GM08714 (cell line): ENCODE measurements at regions not wholly inside any gene's neighbourhood (a gene's known extent, or its start where the extent isn't known, plus 50 kb on each side); places are given as distances from the start of the nearest gene placed in this dataset.

Source experiments
- H3K4me3 ChIP-seq: fragments of 200-500 bp; sonication (Bioruptor generic); 2 replicates; pipeline ENCODE4 v1.5.1; 2014; ENCODE audit warnings: mild to moderate bottlenecking, low read length, inconsistent platforms
- ZNF274 ChIP-seq: IDR thresholded peaks from 2 replicates; pipeline ENCODE4 v1.6.1; 2012; ENCODE audit warnings: mild to moderate bottlenecking, low read depth, low read length

DNA sequence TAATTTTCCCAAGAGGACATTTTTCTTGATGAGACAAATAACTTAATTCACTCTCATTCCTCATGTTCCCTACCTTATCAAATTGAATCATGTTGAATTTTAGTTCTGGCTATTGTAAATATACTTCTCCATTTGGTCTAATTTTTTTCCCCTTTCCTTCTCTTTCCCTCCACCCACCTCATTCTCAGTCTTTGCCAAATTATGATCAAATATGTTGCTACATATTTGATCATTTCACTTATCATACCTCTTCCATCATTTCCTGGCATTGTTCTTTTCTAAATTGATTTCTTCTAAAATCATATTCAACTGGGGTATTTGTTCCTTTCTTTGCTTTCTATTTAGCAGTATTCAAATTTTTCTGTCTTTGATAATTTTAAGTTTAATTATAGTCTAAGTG is 52.3 kb downstream of the HDGFL1 start:
- TF ChIP-seq ZNF274 = no peak
- H3K4me3 ChIP-seq = no peak overlapping the region

DNA sequence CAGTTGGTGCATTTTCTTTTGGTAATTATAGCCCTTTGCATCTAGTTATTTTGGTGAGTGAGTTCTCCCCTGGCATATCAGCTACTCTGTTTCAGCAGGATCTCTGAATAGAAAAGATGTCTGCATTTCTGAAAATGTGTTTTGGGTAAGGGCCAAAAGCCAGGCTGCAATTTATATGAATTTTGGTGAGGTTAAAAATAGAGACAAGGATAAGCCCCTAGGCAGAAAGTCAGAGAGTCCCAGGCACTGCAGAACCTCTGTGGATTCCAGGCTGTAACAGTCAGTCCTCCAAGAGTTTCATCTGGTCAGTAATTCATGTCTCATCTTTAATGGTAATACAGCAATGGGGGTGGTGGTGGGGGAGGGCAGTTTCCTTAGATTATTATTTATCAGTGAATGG is 53.0 kb downstream of the HDGFL1 start:
- H3K4me3 ChIP-seq = no peak overlapping the region
- TF ChIP-seq ZNF274 = no peak

DNA sequence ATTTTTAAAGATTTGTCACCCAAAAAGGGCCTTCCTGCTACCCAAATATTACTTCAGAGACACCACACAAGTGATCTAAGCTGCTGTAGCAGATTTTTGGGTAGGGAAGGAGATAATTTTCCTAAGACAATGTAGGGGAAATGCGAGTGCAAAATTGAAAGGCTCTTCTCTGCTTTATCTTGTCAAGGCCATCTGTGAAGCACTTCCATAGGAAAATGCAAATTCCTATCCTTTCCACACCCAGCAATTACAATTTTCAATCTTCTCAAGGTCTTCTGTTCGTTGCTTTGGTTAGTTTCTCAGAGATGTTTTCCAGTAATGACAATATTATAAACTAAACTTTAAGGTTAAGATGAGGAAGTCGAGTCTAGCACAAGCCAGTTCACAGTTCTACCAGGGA is 53.4 kb downstream of the HDGFL1 start:
- TF ChIP-seq ZNF274 = no peak
- no peak overlapping the region for H3K4me3 ChIP-seq

DNA sequence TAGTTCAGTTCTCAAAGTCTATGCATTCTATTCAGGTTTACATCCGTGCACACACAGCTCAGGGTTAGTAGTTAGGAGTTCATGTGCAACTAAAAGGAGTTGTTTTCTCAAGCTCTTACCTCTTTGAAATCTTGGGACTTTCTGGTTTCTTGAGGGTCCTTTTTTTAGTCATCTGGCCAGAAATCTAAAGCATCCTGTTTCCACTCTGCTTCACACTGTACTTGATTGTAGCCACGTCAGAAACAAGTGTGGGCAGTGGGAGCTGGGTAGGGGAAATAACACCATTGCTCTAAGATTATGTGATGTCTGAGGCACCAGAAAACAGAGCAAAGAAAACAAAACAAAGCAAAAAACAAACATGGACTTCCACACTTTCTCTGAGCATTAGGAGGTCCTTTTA is 58.3 kb downstream of the HDGFL1 start:
- no peak for TF ChIP-seq ZNF274
- H3K4me3 ChIP-seq = no peak overlapping the region

DNA sequence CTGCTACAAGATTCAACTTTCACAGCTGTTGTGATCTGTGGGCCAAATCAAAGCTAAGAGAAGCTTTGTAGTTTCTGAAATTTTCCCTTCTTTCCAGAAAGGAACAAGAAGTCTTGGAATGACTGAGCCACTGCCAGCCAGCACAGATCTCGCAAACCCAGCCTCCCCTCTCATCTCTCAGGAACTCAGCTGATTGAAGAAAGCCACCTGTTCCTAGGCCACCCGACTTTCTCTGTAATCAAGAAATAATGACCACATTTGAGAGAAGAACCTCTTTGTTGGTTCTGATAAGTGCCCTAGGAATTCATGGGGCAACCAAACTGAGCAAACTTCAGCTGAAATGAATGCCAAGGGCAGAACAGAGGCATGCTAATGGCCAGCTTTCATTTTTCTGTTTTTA is 61.7 kb downstream of the HDGFL1 start:
- H3K4me3 ChIP-seq = no peak overlapping the region
- no peak for TF ChIP-seq ZNF274

DNA sequence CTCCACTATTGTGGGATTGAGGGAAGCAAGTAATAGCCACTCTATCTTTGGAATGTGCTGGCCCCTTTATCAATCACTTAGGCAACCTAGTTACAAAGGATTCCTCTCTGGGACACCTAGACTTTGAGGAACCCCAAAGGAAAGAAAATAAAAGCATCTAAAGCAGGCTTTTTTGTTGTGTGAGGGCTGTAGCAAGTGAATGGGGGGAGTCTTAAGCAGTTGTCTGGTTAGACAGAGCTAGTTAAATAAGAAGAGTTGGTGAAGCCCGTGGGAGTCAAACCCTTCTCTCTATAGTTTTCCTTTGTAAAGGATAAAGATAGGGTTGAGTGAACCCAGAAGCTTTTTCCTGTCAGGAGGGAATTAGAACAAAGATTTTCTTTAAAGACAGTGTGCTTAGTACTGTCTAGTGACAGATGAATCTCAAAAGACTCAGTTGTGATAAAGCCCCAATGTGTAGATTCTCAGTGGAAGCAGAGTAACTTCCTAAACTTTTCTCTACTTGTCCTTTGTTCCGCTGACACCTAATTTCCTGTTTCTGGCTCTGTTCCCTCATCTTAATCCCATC is 63.3 kb downstream of the HDGFL1 start:
- no peak for TF ChIP-seq ZNF274
- H3K4me3 ChIP-seq = no peak overlapping the region

DNA sequence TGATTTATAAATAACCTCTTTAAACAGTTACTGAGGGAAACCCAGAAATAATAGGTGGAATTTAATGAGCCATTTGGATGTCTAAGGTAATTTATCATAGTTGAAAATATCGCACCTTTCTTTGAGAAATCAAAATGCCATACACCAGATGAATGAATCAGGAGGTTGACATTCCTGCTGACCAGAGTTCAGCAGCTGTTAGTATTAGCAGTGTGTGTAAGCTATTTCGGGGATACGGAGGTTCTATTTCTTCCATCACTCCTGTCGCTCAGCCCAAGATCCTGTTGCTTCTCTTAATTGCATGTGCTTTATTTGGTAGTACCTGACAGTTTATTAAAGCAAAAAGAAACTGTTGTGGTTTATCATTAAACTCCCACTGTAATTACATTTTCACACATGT is 67.1 kb downstream of the HDGFL1 start:
- H3K4me3 ChIP-seq = no peak overlapping the region
- no peak for TF ChIP-seq ZNF274

DNA sequence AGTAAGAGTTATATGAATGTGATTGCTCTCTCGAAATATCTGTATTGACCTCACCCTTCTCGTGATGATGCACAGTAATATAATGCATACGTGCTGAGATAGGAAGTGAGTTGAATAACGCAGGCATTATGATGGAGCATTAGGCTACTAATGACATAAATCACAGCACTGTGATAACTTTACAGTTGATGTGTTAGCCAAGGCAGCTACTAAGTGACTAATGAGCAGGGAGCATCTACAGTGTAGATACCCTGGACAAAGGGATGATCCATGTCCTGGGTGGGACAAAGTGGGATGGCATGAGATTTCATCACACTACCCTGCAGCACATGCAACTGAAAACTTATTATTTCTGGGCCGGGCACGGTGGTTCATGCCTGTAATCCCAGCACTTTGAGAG is 68.4 kb downstream of the HDGFL1 start:
- TF ChIP-seq ZNF274 = no peak
- H3K4me3 ChIP-seq = no peak overlapping the region

DNA sequence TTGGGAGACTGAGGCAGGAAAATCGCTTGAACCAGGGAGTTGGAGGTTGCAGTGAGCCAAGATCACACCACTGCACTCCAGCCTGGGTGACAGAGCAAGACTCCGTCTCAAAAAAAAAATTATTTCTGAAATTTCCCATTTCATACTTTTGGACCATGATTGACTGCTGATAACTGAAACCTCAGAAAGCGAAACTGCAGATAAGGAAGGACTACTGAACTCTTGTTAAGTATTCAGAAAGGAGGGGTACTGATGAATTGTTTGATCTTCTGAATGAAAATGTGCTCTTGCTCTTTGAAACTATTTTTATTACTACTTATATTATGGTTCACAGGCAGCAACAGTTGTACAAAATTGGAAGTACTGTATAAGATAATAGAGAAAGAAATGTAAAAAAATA is 69.0 kb downstream of the HDGFL1 start:
- no peak overlapping the region for H3K4me3 ChIP-seq
- no peak for TF ChIP-seq ZNF274

DNA sequence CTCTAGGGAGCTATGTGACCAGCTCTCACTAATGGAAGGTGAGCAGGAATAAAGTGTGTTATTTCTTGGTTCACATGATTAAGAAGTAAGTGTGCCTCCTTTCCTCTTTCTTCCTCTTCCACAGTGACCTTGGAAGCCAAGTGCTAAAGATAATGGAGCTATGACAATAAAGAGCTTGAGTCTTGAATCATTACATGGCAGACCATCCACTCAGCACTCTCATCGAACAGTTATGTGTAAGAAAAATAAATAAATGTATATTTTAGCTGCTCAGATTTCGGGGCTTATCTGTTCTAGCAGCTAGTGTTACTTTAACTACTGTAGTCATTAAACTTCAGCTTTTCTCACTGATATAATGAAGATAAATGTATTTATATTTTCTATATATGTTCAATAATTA is 72.9 kb downstream of the HDGFL1 start:
- no peak overlapping the region for H3K4me3 ChIP-seq
- TF ChIP-seq ZNF274 = no peak

DNA sequence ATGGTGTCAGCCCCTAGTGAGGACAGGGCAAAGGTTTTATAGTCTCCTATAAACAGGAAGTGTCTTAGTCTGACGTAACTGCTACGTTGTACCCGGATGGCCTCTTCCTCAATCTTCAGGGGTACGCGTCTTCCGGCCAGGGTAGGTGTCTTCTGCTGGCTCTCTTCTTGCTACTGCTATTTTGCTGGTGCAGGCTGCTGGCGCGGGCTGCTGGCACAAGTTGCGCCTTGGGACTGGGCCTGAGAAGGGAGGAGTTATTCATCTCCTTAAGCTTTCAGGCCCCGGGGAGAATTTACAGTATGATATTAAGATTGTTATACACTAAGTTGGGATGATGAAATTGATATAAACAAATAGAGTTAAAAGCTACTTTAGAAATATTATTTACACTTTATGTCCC is 74.4 kb downstream of the HDGFL1 start:
- H3K4me3 ChIP-seq = no peak overlapping the region
- no peak for TF ChIP-seq ZNF274

DNA sequence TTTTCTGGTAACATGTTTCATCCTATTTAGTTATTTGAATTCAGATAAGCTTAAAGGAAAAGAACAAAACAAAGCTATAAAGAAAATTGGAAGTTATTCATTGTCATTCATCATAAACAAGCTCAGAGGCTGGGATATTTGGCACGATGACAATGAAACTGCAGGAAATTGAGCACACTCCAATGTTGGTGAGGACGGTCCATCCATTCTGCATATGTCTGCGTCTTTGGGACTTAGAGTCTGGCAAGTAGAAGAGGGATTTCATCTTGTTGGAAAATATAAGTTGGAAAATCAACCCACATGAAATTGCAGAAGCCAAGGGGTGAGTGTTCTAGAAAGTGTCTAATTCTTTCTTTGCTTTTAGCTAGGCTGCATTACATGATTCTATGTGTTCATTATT is 78.4 kb downstream of the HDGFL1 start:
- no peak overlapping the region for H3K4me3 ChIP-seq
- TF ChIP-seq ZNF274 = no peak

DNA sequence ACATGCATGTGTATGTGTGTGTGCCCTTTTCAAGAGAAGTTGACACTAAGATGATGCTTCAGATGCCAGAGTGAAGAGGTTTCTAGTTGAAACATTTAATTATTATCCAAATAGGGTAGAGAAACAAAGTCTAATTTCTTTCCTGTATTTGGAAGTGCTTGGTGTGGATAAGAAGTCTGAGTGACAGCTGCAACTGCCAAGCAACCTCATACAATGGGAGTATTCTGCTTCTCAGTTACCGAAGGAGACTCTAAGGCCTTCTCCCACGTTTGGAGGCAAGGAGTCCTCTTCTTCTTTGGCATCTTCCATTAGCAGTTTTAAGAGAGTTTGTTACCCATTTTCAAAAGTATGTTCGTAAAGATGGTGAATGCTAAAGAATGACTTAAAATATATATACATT is 82.4 kb downstream of the HDGFL1 start:
- no peak for TF ChIP-seq ZNF274
- no peak overlapping the region for H3K4me3 ChIP-seq

DNA sequence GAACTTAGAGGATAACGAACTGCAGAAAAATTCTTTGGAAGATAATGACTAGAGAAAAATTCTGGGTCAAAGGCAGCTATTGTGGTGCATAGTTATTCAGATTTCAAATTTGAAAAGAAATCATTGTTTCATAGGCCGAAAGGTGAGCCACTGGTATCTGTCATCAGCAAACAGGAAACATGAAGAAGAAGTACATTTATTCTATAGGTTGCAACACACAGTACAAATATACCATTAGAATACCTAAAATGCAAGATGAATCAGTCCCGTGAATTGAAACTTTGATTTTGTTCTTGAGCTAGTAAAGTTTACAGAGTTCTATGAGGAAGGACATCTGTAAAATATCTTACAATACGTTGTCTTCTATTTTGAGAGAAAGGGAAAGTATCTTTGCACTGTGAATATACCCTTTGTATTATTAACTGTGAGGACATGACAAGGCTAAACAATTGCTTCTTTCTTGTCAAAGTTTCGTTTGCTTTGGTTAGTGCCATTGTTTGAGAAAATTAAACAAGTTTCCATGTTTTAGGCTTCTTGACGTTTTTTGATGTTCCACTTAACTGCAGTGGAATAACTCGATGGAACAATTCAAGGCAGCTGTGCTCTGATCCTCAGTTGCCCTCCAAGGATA is 84.7 kb downstream of the HDGFL1 start:
- no peak for TF ChIP-seq ZNF274
- H3K4me3 ChIP-seq = no peak overlapping the region

DNA sequence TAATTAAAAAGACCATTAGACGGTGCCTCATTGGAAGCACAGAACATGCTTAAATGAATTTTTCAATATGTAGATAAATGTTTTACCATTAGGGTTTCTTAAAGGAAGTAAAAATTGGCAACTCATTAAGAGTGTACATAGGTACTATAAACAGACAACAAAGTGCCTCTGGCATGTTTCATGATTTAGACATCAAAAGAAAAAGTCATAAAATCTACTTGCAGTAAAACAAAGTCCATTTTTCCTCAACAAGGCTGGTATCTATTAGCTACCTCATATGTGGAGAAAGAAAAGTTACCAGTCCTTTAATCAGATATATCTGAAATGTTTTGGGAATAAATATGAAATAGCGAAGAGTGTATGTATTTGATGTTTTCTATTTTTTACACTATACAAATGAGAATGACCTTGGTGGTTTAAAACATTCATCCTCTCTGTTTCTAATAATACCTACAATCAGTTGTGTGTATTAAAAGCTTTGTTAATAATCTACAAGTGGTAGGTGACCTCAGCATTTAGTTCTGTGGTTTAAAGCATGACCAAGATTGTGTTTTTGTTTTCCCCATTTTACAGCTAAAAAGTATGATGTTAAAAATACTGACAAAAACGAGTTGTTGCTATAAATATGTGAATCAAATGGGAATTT is 87.5 kb downstream of the HDGFL1 start:
- H3K4me3 ChIP-seq = no peak overlapping the region; the same call in 1 of the 2 replicates
- TF ChIP-seq ZNF274 = no peak
